ENCODE measurements at regions not wholly inside any gene's neighbourhood (a gene's known extent, or its start where the extent isn't known, plus 50 kb on each side); places are given as distances from the start of the nearest gene placed in this dataset.

GRCh38 chr6:90947184-90948064 is 360.6 kb upstream of the MAP3K7 start:
- Histone ChIP-seq H3K9ac (ENCODE audit: low read length) (no peak overlapping the region), H3K4me2 (ENCODE audit: low read length) (no peak overlapping the region), H4K20me1 (ENCODE audit: insufficient read depth, low read length) (no peaks in the 10 kb centered on the region), H3K9me3 (ENCODE audit: insufficient read depth, low read length) (no peaks in the 10 kb centered on the region), H3K79me2 (ENCODE audit: low read length) (no peaks in the 10 kb centered on the region), H3K27me3 (ENCODE audit: low read depth, low read length) (no peaks in the 10 kb centered on the region), H3K27ac (ENCODE audit: low read length) (no peak overlapping the region), H3K36me3 (replicated peaks; ENCODE audit: low read depth, low read length) (no peaks in the 10 kb centered on the region), H3K4me3 (ENCODE audit: low read length) (no peak overlapping the region), H3K4me1 (ENCODE audit: low read length) (no peaks in the 10 kb centered on the region), H2AFZ (ENCODE audit: low read depth, low read length) (no peak overlapping the region)
- TF ChIP-seq EZH2phosphoT487 (IDR thresholded peaks at IDR 0.05; ENCODE audit: low read depth): no peak
- TF ChIP-seq CTCF (IDR thresholded peaks at IDR 0.05; ENCODE audit: low read depth, low read length): no peak

GRCh38 chr6:90941885-90942284 is 355.0 kb upstream of the MAP3K7 start:
- Histone ChIP-seq H4K20me1 (ENCODE audit: insufficient read depth, low read length) (no peaks in the 10 kb centered on the region), H3K9me3 (ENCODE audit: insufficient read depth, low read length) (no peaks in the 10 kb centered on the region), H3K9ac (ENCODE audit: low read length) (no peak overlapping the region; the same call in 1 of the 2 replicates), H3K36me3 (replicated peaks; ENCODE audit: low read depth, low read length) (no peaks in the 10 kb centered on the region), H3K4me2 (ENCODE audit: low read length) (peak overlapping the region; percentile 78; the same call in 1 of the 2 replicates), H3K4me3 (ENCODE audit: low read length) (no peak overlapping the region), H3K27ac (ENCODE audit: low read length) (peak overlapping the region; percentile 69; the same call in 1 of the 2 replicates), H3K4me1 (ENCODE audit: low read length) (peaks cover 26% of the 10 kb centered on the region), H3K79me2 (ENCODE audit: low read length) (no peaks in the 10 kb centered on the region), H3K27me3 (ENCODE audit: low read depth, low read length) (no peaks in the 10 kb centered on the region), H2AFZ (ENCODE audit: low read depth, low read length) (no peak overlapping the region)
- no peak for TF ChIP-seq CTCF (IDR thresholded peaks at IDR 0.05; ENCODE audit: low read depth, low read length)
- TF ChIP-seq EZH2phosphoT487 (IDR thresholded peaks at IDR 0.05; ENCODE audit: low read depth): no peak

DNA sequence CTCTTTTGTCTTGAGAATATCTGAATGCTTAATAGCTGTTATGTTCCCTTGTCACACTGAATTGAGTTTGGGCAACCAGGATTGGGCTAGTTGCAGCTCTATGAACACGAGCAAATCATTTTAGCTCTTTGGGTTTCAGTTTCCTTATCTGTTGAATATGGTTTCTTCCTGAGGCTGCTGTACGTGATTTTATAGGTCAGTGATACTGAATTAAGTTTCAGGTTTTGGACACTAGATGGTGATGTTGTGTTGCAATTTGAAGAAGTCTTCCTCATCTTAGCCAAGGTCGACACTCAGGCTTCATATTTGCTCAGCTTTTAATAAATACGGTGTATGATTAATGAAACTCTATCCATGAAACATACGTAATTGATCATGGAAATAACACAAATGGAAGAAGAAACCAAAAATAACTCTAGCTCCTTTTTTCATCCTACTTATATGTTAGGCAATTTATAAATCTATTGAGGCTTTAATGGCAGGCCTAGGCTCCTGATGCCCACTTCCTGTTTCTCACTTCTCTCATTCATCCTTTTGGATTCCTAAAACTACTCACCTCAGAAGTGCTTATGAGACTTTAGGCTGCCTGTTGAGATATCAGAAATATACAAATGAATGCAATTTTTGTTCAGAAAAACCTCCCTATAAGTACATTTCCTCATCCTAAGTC is 354.1 kb upstream of the MAP3K7 start:
- peaks cover 26% of the 10 kb centered on the region for H3K4me1 ChIP-seq (ENCODE audit: low read length)
- no peaks in the 10 kb centered on the region for H3K79me2 ChIP-seq (ENCODE audit: low read length)
- peak overlapping the region; percentile 69 for H3K27ac ChIP-seq (ENCODE audit: low read length)
- peak overlapping the region; percentile 78 for H3K4me2 ChIP-seq (ENCODE audit: low read length)
- H3K27me3 ChIP-seq (ENCODE audit: low read depth, low read length): no peaks in the 10 kb centered on the region
- peak overlapping the region; percentile 39; the same call in 1 of the 2 replicates for H3K9ac ChIP-seq (ENCODE audit: low read length)
- H3K9me3 ChIP-seq (ENCODE audit: insufficient read depth, low read length): no peaks in the 10 kb centered on the region
- TF ChIP-seq EZH2phosphoT487 (IDR thresholded peaks at IDR 0.05; ENCODE audit: low read depth) (no peak), CTCF (IDR thresholded peaks at IDR 0.05; ENCODE audit: low read depth, low read length) (peak; percentile 67)
- H3K36me3 ChIP-seq (replicated peaks; ENCODE audit: low read depth, low read length): no peaks in the 10 kb centered on the region
- H3K4me3 ChIP-seq (ENCODE audit: low read length): peak overlapping the region; percentile 63
- peak overlapping the region; percentile 81; the same call in 1 of the 2 replicates for H2AFZ ChIP-seq (ENCODE audit: low read depth, low read length)
- H4K20me1 ChIP-seq (ENCODE audit: insufficient read depth, low read length): no peaks in the 10 kb centered on the region

GRCh38 chr6:90939906-90940305 is 353.0 kb upstream of the MAP3K7 start:
- Histone ChIP-seq H3K9ac (ENCODE audit: low read length) (no peak overlapping the region), H3K36me3 (replicated peaks; ENCODE audit: low read depth, low read length) (no peaks in the 10 kb centered on the region), H3K4me3 (ENCODE audit: low read length) (no peak overlapping the region), H2AFZ (ENCODE audit: low read depth, low read length) (no peak overlapping the region), H3K9me3 (ENCODE audit: insufficient read depth, low read length) (no peaks in the 10 kb centered on the region), H4K20me1 (ENCODE audit: insufficient read depth, low read length) (no peaks in the 10 kb centered on the region), H3K4me2 (ENCODE audit: low read length) (peak overlapping the region; percentile 78; the same call in 1 of the 2 replicates), H3K79me2 (ENCODE audit: low read length) (no peaks in the 10 kb centered on the region), H3K4me1 (ENCODE audit: low read length) (peaks cover 26% of the 10 kb centered on the region), H3K27me3 (ENCODE audit: low read depth, low read length) (no peaks in the 10 kb centered on the region), H3K27ac (ENCODE audit: low read length) (no peak overlapping the region)
- TF ChIP-seq CTCF (IDR thresholded peaks at IDR 0.05; ENCODE audit: low read depth, low read length) (no peak), EZH2phosphoT487 (IDR thresholded peaks at IDR 0.05; ENCODE audit: low read depth) (no peak)

All from OCI-LY3 (cell line).